Liver (tissue), 8 donors: ENCODE measurements at regions not wholly inside any gene's neighbourhood (a gene's known extent, or its start where the extent isn't known, plus 50 kb on each side); places are given as distances from the start of the nearest gene placed in this dataset.

Experiments used
- DNase-seq: peaks from one replicate; pipeline ENCODE4 v3.0.0-alpha.2; 2017; ENCODE audit warnings: low spot score
- H3K27ac ChIP-seq, 2 donors: one replicate each; pipeline ENCODE4 v1.7.0; 2013; ENCODE audit warnings: inconsistent platforms in 2 of 2, low read length in 2 of 2, control low read depth in 1 of 2, low read depth in 1 of 2, mild to moderate bottlenecking in 1 of 2
- H3K27me3 ChIP-seq, 4 donors: one replicate each; pipeline versions ENCODE4 v1.6.1 to v1.7.0; 2013; ENCODE audit warnings: low read length in 3 of 4, inconsistent platforms in 1 of 4, mild to moderate bottlenecking in 1 of 4, moderate library complexity in 1 of 4; ENCODE audit not compliant: control insufficient read depth in 4 of 4, insufficient read depth in 4 of 4
- H3K36me3 ChIP-seq, 4 donors: one replicate each; pipeline versions ENCODE4 v1.6.1 to v1.7.0; 2013; ENCODE audit warnings: low read length in 3 of 4, mild to moderate bottlenecking in 3 of 4, low read depth in 1 of 4, moderate library complexity in 1 of 4; ENCODE audit not compliant: control insufficient read depth in 4 of 4, insufficient read depth in 3 of 4
- H3K4me1 ChIP-seq, 4 donors: one replicate each; pipeline versions ENCODE4 v1.6.1 to v1.7.0; 2013; ENCODE audit warnings: low read length in 3 of 4, mild to moderate bottlenecking in 3 of 4, moderate library complexity in 1 of 4; ENCODE audit not compliant: control insufficient read depth in 4 of 4, insufficient read depth in 4 of 4
- H3K4me3 ChIP-seq, 3 donors: one replicate each; pipeline versions ENCODE4 v1.6.1 to v1.7.0; 2013; ENCODE audit warnings: low read length in 3 of 3, control low read depth in 1 of 3, low read depth in 1 of 3, mild to moderate bottlenecking in 1 of 3
- H3K9ac ChIP-seq, 2 donors: one replicate each; pipeline ENCODE4 v1.7.0; 2013; ENCODE audit warnings: low read length in 2 of 2, mild to moderate bottlenecking in 2 of 2, moderate library complexity in 2 of 2, control low read depth in 1 of 2, low read depth in 1 of 2
- H3K9me3 ChIP-seq, 4 donors: one replicate each; pipeline versions ENCODE4 v1.6.1 to v1.7.0; 2013; ENCODE audit warnings: low read length in 3 of 4; ENCODE audit not compliant: control insufficient read depth in 4 of 4
- ATF3 ChIP-seq: IDR thresholded peaks from 2 replicates; pipeline ENCODE4 v1.6.1; 2016; ENCODE audit warnings: antibody characterized with exemption
- CTCF ChIP-seq: fragments of 150-350 bp; IDR thresholded peaks from 2 replicates; pipeline ENCODE4 v1.5.1; 2017; ENCODE audit warnings: improper control_type of control experiment, low read depth, low read length; ENCODE audit not compliant: missing input control
- EGR1 ChIP-seq, 2 donors: IDR thresholded peaks; 2 replicates each; pipeline ENCODE4 v1.6.1; 2016 to 2018; ENCODE audit warnings: antibody characterized with exemption in 2 of 2, low read depth in 2 of 2
- FOXA1 ChIP-seq: IDR thresholded peaks from 2 replicates; pipeline ENCODE4 v1.6.1; 2016; ENCODE audit warnings: antibody characterized with exemption
- FOXA2 ChIP-seq: IDR thresholded peaks from 2 replicates; pipeline ENCODE4 v1.6.1; 2016; ENCODE audit warnings: antibody characterized with exemption
- GABPA ChIP-seq, 2 donors: IDR thresholded peaks in 1 of 2; conservative IDR thresholded peaks in 1 of 2; 2 replicates each; pipeline ENCODE4 v1.6.1; 2016; ENCODE audit warnings: antibody characterized with exemption in 2 of 2, mild to moderate bottlenecking in 1 of 2, moderate library complexity in 1 of 2
- HNF4A ChIP-seq, 2 donors: conservative IDR thresholded peaks; 2 replicates each; pipeline ENCODE4 v1.6.1; 2016; ENCODE audit warnings: antibody characterized with exemption in 2 of 2, mild to moderate bottlenecking in 2 of 2
- NR2F2 ChIP-seq: IDR thresholded peaks from 2 replicates; pipeline ENCODE4 v1.6.1; 2016; ENCODE audit warnings: antibody characterized with exemption
- RAD21 ChIP-seq, 2 donors: IDR thresholded peaks; 2 replicates each; pipeline ENCODE4 v1.6.1; 2016; ENCODE audit warnings: antibody characterized with exemption in 2 of 2, mild to moderate bottlenecking in 2 of 2
- REST ChIP-seq: IDR thresholded peaks from 2 replicates; pipeline ENCODE4 v1.6.1; 2016; ENCODE audit warnings: antibody characterized with exemption, mild to moderate bottlenecking
- RXRA ChIP-seq, 2 donors: IDR thresholded peaks; 2 replicates each; pipeline ENCODE4 v1.6.1; 2017 to 2018; ENCODE audit warnings: antibody characterized with exemption in 2 of 2, mild to moderate bottlenecking in 1 of 2
- TAF1 ChIP-seq: conservative IDR thresholded peaks from 2 replicates; pipeline ENCODE4 v1.6.1; 2016; ENCODE audit warnings: antibody characterized with exemption, mild to moderate bottlenecking
- YY1 ChIP-seq: IDR thresholded peaks from 2 replicates; pipeline ENCODE4 v1.6.1; 2016; ENCODE audit warnings: antibody characterized with exemption, mild to moderate bottlenecking
- ZBTB33 ChIP-seq: IDR thresholded peaks from 2 replicates; pipeline ENCODE4 v1.6.1; 2016; ENCODE audit warnings: antibody characterized with exemption
- WGBS: extraction: QIAGEN DNeasy Blood & Tissue Kit; methylation state at CpG from one replicate; pipeline ENCODE4 v1.1.7; 2013; 5-methylcytosine and 5-hydroxymethylcytosine counted together
- donor health status: healthy.
- donor health status: healthy.
- donor health status: healthy.
- donor health status: healthy.
- donor health status: healthy.

- no peak for TF ChIP-seq FOXA1
- no peak for DNase-seq
Measured at GRCh38 chr11:29564486-29564885, 452.3 kb downstream of the KCNA4 start.

GRCh38 chr11:29562183-29562582 is 454.6 kb downstream of the KCNA4 start:
- Histone ChIP-seq H3K9me3 (no peaks in the 10 kb centered on the region), H3K36me3 (no peaks in the 10 kb centered on the region), H3K27me3 (peaks cover 0 to 2% (median 0%) of the 10 kb centered on the region in 4 donors), H3K27ac (no peak overlapping the region), H3K9ac (no peak overlapping the region), H3K4me3 (no peak overlapping the region), H3K4me1 (no peaks in the 10 kb centered on the region)
- no peak for DNase-seq
- TF ChIP-seq RAD21 (IDR thresholded peaks at IDR 0.05) = no peak
- TF ChIP-seq GABPA (IDR thresholded peaks at IDR 0.05 in 1 of 2, conservative IDR thresholded peaks at IDR 0.05 in 1 of 2) = no peak
- TF ChIP-seq REST = no peak
- no peak for TF ChIP-seq FOXA2
- no peak for TF ChIP-seq TAF1
- TF ChIP-seq RXRA (IDR thresholded peaks at IDR 0.05) = no peak
- TF ChIP-seq ATF3 = no peak
- no peak for TF ChIP-seq EGR1 (IDR thresholded peaks at IDR 0.05; ENCODE audit: low read depth in 2 of 2)
- no peak for TF ChIP-seq CTCF
- TF ChIP-seq YY1 = no peak
- TF ChIP-seq FOXA1 = no peak
- TF ChIP-seq NR2F2 = no peak
- TF ChIP-seq ZBTB33 = no peak
- no peak for TF ChIP-seq HNF4A (conservative IDR thresholded peaks at IDR 0.05)
- WGBS = 89% methylated on average over 3 of the region's 3 CpGs

More at GRCh38 chr11:29564486-29564885, 452.3 kb downstream of the KCNA4 start:
- no peaks in the 10 kb centered on the region for H3K9me3 ChIP-seq
- H3K27me3 ChIP-seq = no peaks in the 10 kb centered on the region
- H3K4me3 ChIP-seq = no peak overlapping the region
- no peak overlapping the region for H3K27ac ChIP-seq
- H3K9ac ChIP-seq = no peak overlapping the region
- H3K4me1 ChIP-seq = no peaks in the 10 kb centered on the region
- H3K36me3 ChIP-seq = no peaks in the 10 kb centered on the region
